ENCODE measurements at regions not wholly inside any gene's neighbourhood (a gene's known extent, or its start where the extent isn't known, plus 50 kb on each side); places are given as distances from the start of the nearest gene placed in this dataset.

- TF ChIP-seq CTCF (IDR thresholded peaks at IDR 0.05) (no peak), POLR2A (IDR thresholded peaks at IDR 0.05) (no peak)
Measured at GRCh38 chr2:120683701-120684100, 52.0 kb upstream of the GLI2 start.
